Osteoblast (primary cell): ENCODE measurements at regions not wholly inside any gene's neighbourhood (a gene's known extent, or its start where the extent isn't known, plus 50 kb on each side); places are given as distances from the start of the nearest gene placed in this dataset.
"Not testable (repeated sequence)": the region's sequence is repeated elsewhere in the genome, so short reads cannot be mapped to it uniquely, and the experiment has no call there.

ENCODE experiments used
- DNase-seq: peaks from one replicate; pipeline ENCODE4 v3.0.0; 2011; ENCODE audit warnings: low spot score, mixed read lengths; ENCODE audit not compliant: insufficient read length; ENCODE audit errors: missing footprints
- H2AFZ ChIP-seq: 2 replicates; pipeline ENCODE4 v1.6.0; 2011; ENCODE audit warnings: mild to moderate bottlenecking, low read length
- H3K27ac ChIP-seq: 2 replicates; pipeline ENCODE4 v1.5.1; 2011; ENCODE audit warnings: mild to moderate bottlenecking, low read depth, low read length, moderate library complexity
- H3K27me3 ChIP-seq: 2 replicates; pipeline ENCODE4 v1.6.0; 2012; ENCODE audit warnings: mild to moderate bottlenecking, control low read depth, inconsistent platforms, low read length, moderate library complexity; ENCODE audit not compliant: insufficient read depth
- H3K36me3 ChIP-seq: 2 replicates; pipeline ENCODE4 v1.5.1; 2011; ENCODE audit warnings: mild to moderate bottlenecking, low read length, control low read depth, moderate library complexity; ENCODE audit not compliant: insufficient read depth
- H3K4me1 ChIP-seq: 2 replicates; pipeline ENCODE4 v1.5.1; 2011; ENCODE audit warnings: mild to moderate bottlenecking, low read length, control low read depth, moderate library complexity; ENCODE audit not compliant: insufficient read depth
- H3K4me2 ChIP-seq: 2 replicates; pipeline ENCODE4 v1.6.0; 2011; ENCODE audit warnings: mild to moderate bottlenecking, low read length; ENCODE audit not compliant: insufficient read depth
- H3K4me3 ChIP-seq: fragments of 200-600 bp; sonication (generic); 3 replicates; pipeline ENCODE4 v1.5.1; 2012; ENCODE audit warnings: mild to moderate bottlenecking, low read length, inconsistent platforms; ENCODE audit not compliant: insufficient read depth
- H3K79me2 ChIP-seq: 2 replicates; pipeline ENCODE4 v1.6.0; 2012; ENCODE audit warnings: mild to moderate bottlenecking, low read length, control low read depth, inconsistent platforms; ENCODE audit not compliant: insufficient read depth
- H3K9me3 ChIP-seq: 2 replicates; pipeline ENCODE4 v1.5.1; 2011; ENCODE audit warnings: low read depth, low read length, control low read depth
- H4K20me1 ChIP-seq: 2 replicates; pipeline ENCODE4 v1.6.0; 2012; ENCODE audit warnings: mild to moderate bottlenecking, low read length, control low read depth; ENCODE audit not compliant: insufficient read depth
- TF ChIP-seq, protein P1 (sequence below): IDR thresholded peaks from 2 replicates; pipeline ENCODE4 v1.5.1; 2011; ENCODE audit warnings: mild to moderate bottlenecking, low read depth, low read length, moderate library complexity; ENCODE audit errors: extremely low read depth

DNA sequence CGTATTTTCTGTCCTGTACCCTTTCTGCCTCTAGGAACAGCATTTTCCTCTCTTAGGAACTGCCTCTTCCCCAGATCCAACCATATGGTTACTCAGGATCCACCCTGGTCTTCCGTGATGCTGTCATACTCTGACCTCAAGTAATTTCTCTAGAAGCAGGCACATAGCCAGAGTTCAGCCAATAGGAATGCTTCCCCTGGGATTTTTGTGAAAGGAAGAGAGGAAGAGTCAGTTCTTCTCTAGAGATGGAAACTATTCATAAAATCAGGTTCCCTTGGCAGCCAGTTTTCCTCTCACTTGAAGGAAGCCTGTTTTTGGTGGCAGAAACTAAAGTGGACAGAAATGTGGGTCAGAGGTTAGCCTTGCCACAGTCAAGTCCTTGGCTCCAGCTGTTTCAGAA lies 400.1 kb upstream of the PCSK5 start:
- H3K4me2 ChIP-seq: no peak overlapping the region
- no peaks in the 10 kb centered on the region for H3K9me3 ChIP-seq
- no peaks in the 10 kb centered on the region for H3K36me3 ChIP-seq
- TF ChIP-seq, protein P1, sequence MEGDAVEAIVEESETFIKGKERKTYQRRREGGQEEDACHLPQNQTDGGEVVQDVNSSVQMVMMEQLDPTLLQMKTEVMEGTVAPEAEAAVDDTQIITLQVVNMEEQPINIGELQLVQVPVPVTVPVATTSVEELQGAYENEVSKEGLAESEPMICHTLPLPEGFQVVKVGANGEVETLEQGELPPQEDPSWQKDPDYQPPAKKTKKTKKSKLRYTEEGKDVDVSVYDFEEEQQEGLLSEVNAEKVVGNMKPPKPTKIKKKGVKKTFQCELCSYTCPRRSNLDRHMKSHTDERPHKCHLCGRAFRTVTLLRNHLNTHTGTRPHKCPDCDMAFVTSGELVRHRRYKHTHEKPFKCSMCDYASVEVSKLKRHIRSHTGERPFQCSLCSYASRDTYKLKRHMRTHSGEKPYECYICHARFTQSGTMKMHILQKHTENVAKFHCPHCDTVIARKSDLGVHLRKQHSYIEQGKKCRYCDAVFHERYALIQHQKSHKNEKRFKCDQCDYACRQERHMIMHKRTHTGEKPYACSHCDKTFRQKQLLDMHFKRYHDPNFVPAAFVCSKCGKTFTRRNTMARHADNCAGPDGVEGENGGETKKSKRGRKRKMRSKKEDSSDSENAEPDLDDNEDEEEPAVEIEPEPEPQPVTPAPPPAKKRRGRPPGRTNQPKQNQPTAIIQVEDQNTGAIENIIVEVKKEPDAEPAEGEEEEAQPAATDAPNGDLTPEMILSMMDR: no peak
- H3K79me2 ChIP-seq: no peaks in the 10 kb centered on the region
- no peak overlapping the region for H2AFZ ChIP-seq
- H3K4me1 ChIP-seq: no peaks in the 10 kb centered on the region
- no peak overlapping the region for H3K27ac ChIP-seq
- DNase-seq: no peak
- H4K20me1 ChIP-seq: no peaks in the 10 kb centered on the region
- no peak overlapping the region for H3K4me3 ChIP-seq
- H3K27me3 ChIP-seq: no peaks in the 10 kb centered on the region

DNA sequence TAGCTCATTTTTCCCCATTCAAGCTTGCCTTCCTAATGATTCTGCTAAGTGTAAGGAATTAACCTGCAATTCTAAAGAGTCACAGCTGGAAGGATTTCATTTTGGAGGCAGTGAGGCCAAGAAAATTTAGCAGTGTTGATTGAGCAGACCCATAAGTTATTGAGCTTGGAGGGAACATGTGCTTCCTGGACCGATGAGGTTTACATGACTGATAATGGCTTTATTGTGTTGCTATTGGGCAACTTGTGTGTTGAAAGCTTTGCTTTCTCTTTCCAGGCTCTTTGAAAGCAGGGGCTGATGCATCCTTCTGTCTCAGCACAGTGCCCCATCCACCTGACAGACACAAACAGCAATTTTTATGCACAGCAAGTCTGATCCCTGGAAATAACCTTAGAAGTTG lies 398.9 kb upstream of the PCSK5 start:
- H3K36me3 ChIP-seq: no peaks in the 10 kb centered on the region
- H3K9me3 ChIP-seq: no peaks in the 10 kb centered on the region
- DNase-seq: no peak
- H3K4me1 ChIP-seq: no peaks in the 10 kb centered on the region
- no peak overlapping the region for H3K4me3 ChIP-seq
- H4K20me1 ChIP-seq: no peaks in the 10 kb centered on the region
- H3K27ac ChIP-seq: no peak overlapping the region
- no peak overlapping the region for H2AFZ ChIP-seq
- no peaks in the 10 kb centered on the region for H3K79me2 ChIP-seq
- H3K27me3 ChIP-seq: no peaks in the 10 kb centered on the region
- no peak overlapping the region for H3K4me2 ChIP-seq
- TF ChIP-seq, protein P1: no peak

DNA sequence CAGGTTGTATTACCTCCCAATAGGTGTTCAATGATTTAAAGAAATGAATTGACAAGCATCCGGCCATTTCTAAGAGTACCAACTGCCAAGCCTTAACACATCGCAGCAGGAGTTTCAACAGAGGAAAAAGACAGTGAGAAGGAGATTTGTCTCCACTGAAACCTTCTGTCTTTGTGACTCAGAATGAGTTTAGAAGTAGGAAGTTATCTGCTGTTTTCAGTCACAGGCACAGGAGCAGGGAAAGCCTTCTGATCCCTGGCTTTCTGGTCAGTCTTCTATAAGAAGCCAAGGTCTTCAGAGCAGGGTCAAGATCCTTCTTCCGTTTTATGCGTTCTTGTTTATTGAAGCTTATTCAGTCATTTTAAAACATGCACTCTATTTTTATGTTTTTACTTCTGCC lies 390.7 kb upstream of the PCSK5 start:
- H3K4me1 ChIP-seq: no peaks in the 10 kb centered on the region
- no peaks in the 10 kb centered on the region for H3K36me3 ChIP-seq
- no peak overlapping the region for H3K4me3 ChIP-seq
- no peak for DNase-seq
- TF ChIP-seq, protein P1: no peak
- no peak overlapping the region for H3K4me2 ChIP-seq
- H3K9me3 ChIP-seq: no peaks in the 10 kb centered on the region
- H3K27ac ChIP-seq: no peak overlapping the region
- H3K27me3 ChIP-seq: no peaks in the 10 kb centered on the region
- no peaks in the 10 kb centered on the region for H4K20me1 ChIP-seq
- no peaks in the 10 kb centered on the region for H3K79me2 ChIP-seq
- H2AFZ ChIP-seq: no peak overlapping the region

DNA sequence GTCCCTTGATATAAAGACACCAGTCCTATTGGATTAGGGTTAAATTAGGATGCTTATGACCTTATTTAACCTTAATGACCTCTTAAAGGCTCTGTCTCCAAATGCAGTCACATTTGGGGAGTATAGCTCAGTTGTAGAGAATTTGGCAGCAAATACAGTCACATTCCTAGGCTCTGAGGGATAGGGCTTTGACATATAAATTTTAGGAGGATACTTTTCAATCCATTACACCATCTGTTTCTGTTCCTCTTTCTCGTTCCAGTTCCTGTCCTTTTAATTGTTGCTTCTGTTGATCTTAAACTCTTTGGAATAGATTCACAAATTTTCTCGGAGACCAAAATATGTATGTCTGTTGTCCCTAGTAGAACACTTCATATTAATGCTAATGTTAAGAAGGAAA lies 390.0 kb upstream of the PCSK5 start:
- H3K27ac ChIP-seq: no peak overlapping the region
- no peaks in the 10 kb centered on the region for H3K79me2 ChIP-seq
- H3K9me3 ChIP-seq: no peaks in the 10 kb centered on the region
- no peaks in the 10 kb centered on the region for H3K36me3 ChIP-seq
- H2AFZ ChIP-seq: no peak overlapping the region
- no peak overlapping the region for H3K4me3 ChIP-seq
- no peaks in the 10 kb centered on the region for H3K4me1 ChIP-seq
- H4K20me1 ChIP-seq: no peaks in the 10 kb centered on the region
- no peak for DNase-seq
- no peak overlapping the region for H3K4me2 ChIP-seq
- H3K27me3 ChIP-seq: no peaks in the 10 kb centered on the region
- TF ChIP-seq, protein P1: no peak

DNA sequence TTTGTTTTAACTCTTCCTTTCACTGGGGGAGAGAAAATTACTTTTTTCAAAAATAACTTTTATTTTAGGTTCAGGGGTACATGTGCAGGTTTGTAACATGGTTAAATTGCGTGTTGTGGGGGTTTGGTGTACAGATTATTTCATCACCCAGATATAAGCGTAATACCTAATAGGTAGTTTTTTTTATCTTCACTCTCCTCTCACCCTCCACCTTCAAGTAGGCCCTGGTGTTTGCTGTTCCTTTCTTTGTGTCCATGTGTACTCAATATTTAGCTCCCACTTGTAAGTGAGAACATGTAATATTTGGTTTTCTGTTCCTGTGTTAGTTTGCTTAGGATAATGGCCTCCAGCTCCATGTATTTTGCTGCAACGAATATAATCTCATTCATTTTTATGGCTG lies 389.5 kb upstream of the PCSK5 start:
- H3K9me3 ChIP-seq, H3K4me2 ChIP-seq, H3K79me2 ChIP-seq, H4K20me1 ChIP-seq, H3K4me1 ChIP-seq, H2AFZ ChIP-seq, H3K27me3 ChIP-seq, H3K36me3 ChIP-seq, H3K4me3 ChIP-seq, H3K27ac ChIP-seq, DNase-seq: not testable (repeated sequence)
